ENCODE measurements at regions not wholly inside any gene's neighbourhood (a gene's known extent, or its start where the extent isn't known, plus 50 kb on each side); places are given as distances from the start of the nearest gene placed in this dataset.

DNA sequence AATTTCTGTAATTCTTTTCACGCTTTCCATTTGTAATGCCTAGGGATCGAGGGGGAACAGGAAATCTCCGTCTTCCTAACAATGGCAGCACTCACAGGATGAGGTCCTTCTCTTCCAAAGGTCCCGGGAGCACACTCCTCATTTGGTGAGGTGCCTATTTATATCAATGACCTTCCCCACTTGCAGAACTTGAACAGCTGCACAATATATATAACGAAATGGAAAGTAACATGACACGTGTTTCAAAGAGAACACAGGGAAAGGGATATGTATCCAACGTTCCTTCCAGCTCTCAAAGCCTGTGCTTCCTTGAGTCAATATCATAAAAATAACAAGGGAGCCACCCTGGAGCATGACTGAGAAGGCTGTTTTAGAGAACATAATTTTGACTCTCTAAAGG is 78.6 kb upstream of the RBM24 start:
- ChIA-PET POLR2A (no interaction called here), CTCF (no interaction called here)
- H3K27me3 Mint-ChIP-seq = peaks cover 2% of the 10 kb centered on the region
- no peaks in the 10 kb centered on the region for H3K36me3 Mint-ChIP-seq (ENCODE audit: low read depth)
- H3K9me3 Mint-ChIP-seq = no peaks in the 10 kb centered on the region
- H3K4me3 Mint-ChIP-seq = no peak overlapping the region
- H3K4me1 Mint-ChIP-seq = no peaks in the 10 kb centered on the region
- H3K27ac Mint-ChIP-seq = no peak overlapping the region
- no peak for TF ChIP-seq CTCF (IDR thresholded peaks at IDR 0.05)
- ATAC-seq (ENCODE audit: low read depth) (no peak), DNase-seq (no peak)
- intact Hi-C loops (cut with micrococcal nuclease) = no loop called here

DNA sequence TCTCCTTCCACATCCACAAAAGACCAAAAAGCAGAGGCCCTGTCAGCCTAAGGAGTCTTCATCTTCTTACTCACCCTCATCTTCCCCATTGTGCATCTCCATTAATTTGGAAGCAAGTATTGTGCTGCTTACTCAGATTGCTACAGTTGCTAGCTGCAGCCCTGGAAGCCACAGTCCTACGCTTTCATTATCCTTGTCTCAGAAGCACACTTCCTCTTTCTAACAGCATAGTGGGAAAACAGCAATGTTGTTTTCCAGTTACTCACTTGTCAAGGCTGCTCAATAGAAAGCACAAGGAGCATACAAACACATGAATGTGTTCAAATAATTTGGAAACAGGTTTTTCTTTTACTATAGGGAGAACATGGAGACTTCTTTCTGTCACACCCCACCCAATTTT is 76.6 kb upstream of the RBM24 start:
- no peak for TF ChIP-seq CTCF (IDR thresholded peaks at IDR 0.05)
- Mint-ChIP-seq H3K27me3 (no peaks in the 10 kb centered on the region), H3K9me3 (no peaks in the 10 kb centered on the region), H3K36me3 (ENCODE audit: low read depth) (no peaks in the 10 kb centered on the region), H3K27ac (no peak overlapping the region), H3K4me1 (no peaks in the 10 kb centered on the region), H3K4me3 (no peak overlapping the region)
- ChIA-PET CTCF (no interaction called here), POLR2A (no interaction called here)
- DNase-seq (no peak), ATAC-seq (ENCODE audit: low read depth) (no peak)
- intact Hi-C loops (cut with micrococcal nuclease) = no loop called here

- ATAC-seq (ENCODE audit: low read depth) = no peak
- peaks cover 3% of the 10 kb centered on the region for H3K9me3 Mint-ChIP-seq
- no peaks in the 10 kb centered on the region for H3K4me1 Mint-ChIP-seq
- H3K4me3 Mint-ChIP-seq = no peak overlapping the region
- intact Hi-C loops (cut with micrococcal nuclease) = no loop called here
- no peak for DNase-seq
- H3K36me3 Mint-ChIP-seq (ENCODE audit: low read depth) = no peaks in the 10 kb centered on the region
- TF ChIP-seq CTCF (IDR thresholded peaks at IDR 0.05) = no peak
- H3K27ac Mint-ChIP-seq = no peak overlapping the region
- no peaks in the 10 kb centered on the region for H3K27me3 Mint-ChIP-seq
- CTCF ChIA-PET = no interaction called here
- POLR2A ChIA-PET = no interaction called here
Observed at GRCh38 chr6:17206566-17207072, 74.5 kb upstream of the RBM24 start.

DNA sequence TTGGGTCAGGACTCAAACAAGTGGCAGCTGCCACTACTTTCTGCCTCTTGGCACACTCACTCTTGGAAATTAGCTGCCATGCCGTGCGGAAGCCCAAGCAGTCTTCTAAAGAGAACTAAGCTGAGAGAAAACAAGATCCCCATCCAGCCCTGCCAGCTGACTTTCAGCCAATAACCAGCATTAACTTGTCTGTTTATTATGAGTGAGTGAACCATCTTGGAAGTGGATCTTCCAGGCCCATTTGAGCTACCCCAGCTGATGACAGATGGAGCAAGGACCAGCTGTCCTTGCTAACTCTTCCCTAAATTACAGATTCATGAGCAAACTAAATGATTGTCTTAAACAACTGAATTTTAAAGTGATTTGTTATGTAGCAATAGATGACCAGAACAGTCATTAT is 73.9 kb upstream of the RBM24 start:
- CTCF ChIA-PET = no interaction called here
- no peak overlapping the region for H3K4me3 Mint-ChIP-seq
- POLR2A ChIA-PET = no interaction called here
- no peaks in the 10 kb centered on the region for H3K27me3 Mint-ChIP-seq
- DNase-seq (no peak), ATAC-seq (ENCODE audit: low read depth) (no peak)
- H3K27ac Mint-ChIP-seq = no peak overlapping the region
- no peak for TF ChIP-seq CTCF (IDR thresholded peaks at IDR 0.05)
- H3K9me3 Mint-ChIP-seq = peaks cover 3% of the 10 kb centered on the region
- no peaks in the 10 kb centered on the region for H3K4me1 Mint-ChIP-seq
- intact Hi-C loops (cut with micrococcal nuclease) = no loop called here
- no peaks in the 10 kb centered on the region for H3K36me3 Mint-ChIP-seq (ENCODE audit: low read depth)

- no peak overlapping the region for H3K4me3 Mint-ChIP-seq
- intact Hi-C loops (cut with micrococcal nuclease) = no loop called here
- H3K27me3 Mint-ChIP-seq = no peaks in the 10 kb centered on the region
- DNase-seq = no peak
- H3K4me1 Mint-ChIP-seq = no peaks in the 10 kb centered on the region
- no peak for TF ChIP-seq CTCF (IDR thresholded peaks at IDR 0.05)
- no peaks in the 10 kb centered on the region for H3K36me3 Mint-ChIP-seq (ENCODE audit: low read depth)
- ATAC-seq (ENCODE audit: low read depth) = no peak
- no peak overlapping the region for H3K27ac Mint-ChIP-seq
- H3K9me3 Mint-ChIP-seq = peaks cover 3% of the 10 kb centered on the region
- ChIA-PET POLR2A (no interaction called here), CTCF (interaction anchor here (0.5 kb wide), 1 partner anchor 529 kb away, joined by 3 read pairs; no protein-coding TSS in a partner anchor)
Observed at GRCh38 chr6:17210683-17211082, 70.5 kb upstream of the RBM24 start.

Data from activated B cell treated with CpG ODN at 0.5 μM for 24 hours (primary cell).